ENCODE measurements at regions not wholly inside any gene's neighbourhood (a gene's known extent, or its start where the extent isn't known, plus 50 kb on each side); places are given as distances from the start of the nearest gene placed in this dataset.

DNA sequence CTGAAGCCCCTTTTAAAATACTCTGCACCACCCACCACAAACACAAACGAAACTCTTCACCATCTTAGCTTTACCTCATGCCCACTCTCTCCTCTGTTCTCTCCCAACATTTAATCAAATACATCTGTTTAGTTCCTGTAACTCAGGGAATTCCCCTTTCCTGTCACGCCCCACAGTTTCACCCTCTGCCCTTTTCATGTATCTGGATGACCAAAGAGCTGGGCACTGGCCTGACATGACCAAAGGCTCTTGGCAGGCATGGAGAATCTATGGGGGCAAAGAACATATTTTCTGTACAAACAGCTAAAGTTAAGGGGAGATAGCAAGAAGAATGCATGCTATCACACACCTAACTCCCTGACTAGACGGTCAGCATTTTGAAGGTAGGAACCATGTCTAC, 270.0 kb downstream of the TBL1XR1 start:
- TF ChIP-seq EZH2 (IDR thresholded peaks at IDR 0.05; ENCODE audit: insufficient read depth, low read length): no peak
- TF ChIP-seq, protein P1, sequence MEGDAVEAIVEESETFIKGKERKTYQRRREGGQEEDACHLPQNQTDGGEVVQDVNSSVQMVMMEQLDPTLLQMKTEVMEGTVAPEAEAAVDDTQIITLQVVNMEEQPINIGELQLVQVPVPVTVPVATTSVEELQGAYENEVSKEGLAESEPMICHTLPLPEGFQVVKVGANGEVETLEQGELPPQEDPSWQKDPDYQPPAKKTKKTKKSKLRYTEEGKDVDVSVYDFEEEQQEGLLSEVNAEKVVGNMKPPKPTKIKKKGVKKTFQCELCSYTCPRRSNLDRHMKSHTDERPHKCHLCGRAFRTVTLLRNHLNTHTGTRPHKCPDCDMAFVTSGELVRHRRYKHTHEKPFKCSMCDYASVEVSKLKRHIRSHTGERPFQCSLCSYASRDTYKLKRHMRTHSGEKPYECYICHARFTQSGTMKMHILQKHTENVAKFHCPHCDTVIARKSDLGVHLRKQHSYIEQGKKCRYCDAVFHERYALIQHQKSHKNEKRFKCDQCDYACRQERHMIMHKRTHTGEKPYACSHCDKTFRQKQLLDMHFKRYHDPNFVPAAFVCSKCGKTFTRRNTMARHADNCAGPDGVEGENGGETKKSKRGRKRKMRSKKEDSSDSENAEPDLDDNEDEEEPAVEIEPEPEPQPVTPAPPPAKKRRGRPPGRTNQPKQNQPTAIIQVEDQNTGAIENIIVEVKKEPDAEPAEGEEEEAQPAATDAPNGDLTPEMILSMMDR (IDR thresholded peaks at IDR 0.05; ENCODE audit: insufficient read depth, low read depth, low read length): no peak

Data from astrocyte (in vitro differentiated cells and primary cell).